PC-3 (cell line): ENCODE measurements at regions not wholly inside any gene's neighbourhood (a gene's known extent, or its start where the extent isn't known, plus 50 kb on each side); places are given as distances from the start of the nearest gene placed in this dataset.

Source experiments
- EZH2 ChIP-seq: fragments of 300-600 bp; sonication (generic); IDR thresholded peaks from one replicate; pipeline ENCODE4 v1.6.1; 2017; ENCODE audit warnings: antibody characterized with exemption, mild to moderate bottlenecking, low read length; ENCODE audit not compliant: unreplicated experiment
- EZH2phosphoT487 ChIP-seq: fragments of 300-600 bp; sonication (generic); IDR thresholded peaks from 2 replicates; pipeline ENCODE4 v1.6.1; 2018; ENCODE audit warnings: mild to moderate bottlenecking, antibody characterized with exemption, low read length, borderline replicate concordance
- TF ChIP-seq, protein P1 (sequence below): fragments of 300-600 bp; sonication (generic); conservative IDR thresholded peaks from 2 replicates; pipeline ENCODE4 v1.5.1; 2017; ENCODE audit warnings: antibody characterized with exemption, low read depth, mild to moderate bottlenecking, low read length

DNA sequence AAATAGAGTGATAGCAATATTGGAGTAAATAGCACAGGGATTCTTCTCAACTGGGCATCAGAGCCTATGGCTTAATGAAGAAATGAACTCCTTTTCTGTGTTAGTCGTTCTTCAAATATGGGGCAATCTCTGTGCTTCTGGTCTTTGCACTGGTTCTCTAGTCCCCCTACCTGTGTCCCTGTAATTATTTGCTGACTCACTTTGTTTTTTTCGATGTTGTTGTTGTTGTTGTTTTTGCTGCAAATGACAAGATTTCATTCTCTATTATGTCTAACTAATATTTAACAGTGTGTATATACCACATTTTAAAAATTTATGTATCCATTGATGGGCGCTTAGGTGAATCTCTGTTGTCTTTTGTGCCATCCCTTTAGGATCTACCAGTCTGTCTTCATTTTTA lies 2137.8 kb upstream of the TENM3 start:
- TF ChIP-seq, protein P1, sequence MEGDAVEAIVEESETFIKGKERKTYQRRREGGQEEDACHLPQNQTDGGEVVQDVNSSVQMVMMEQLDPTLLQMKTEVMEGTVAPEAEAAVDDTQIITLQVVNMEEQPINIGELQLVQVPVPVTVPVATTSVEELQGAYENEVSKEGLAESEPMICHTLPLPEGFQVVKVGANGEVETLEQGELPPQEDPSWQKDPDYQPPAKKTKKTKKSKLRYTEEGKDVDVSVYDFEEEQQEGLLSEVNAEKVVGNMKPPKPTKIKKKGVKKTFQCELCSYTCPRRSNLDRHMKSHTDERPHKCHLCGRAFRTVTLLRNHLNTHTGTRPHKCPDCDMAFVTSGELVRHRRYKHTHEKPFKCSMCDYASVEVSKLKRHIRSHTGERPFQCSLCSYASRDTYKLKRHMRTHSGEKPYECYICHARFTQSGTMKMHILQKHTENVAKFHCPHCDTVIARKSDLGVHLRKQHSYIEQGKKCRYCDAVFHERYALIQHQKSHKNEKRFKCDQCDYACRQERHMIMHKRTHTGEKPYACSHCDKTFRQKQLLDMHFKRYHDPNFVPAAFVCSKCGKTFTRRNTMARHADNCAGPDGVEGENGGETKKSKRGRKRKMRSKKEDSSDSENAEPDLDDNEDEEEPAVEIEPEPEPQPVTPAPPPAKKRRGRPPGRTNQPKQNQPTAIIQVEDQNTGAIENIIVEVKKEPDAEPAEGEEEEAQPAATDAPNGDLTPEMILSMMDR, result no peak
- TF ChIP-seq EZH2 (no peak), EZH2phosphoT487 (no peak)
